GM21619 (cell line): ENCODE measurements at regions not wholly inside any gene's neighbourhood (a gene's known extent, or its start where the extent isn't known, plus 50 kb on each side); places are given as distances from the start of the nearest gene placed in this dataset.
"Not testable (repeated sequence)": the region's sequence is repeated elsewhere in the genome, so short reads cannot be mapped to it uniquely, and the experiment has no call there.

Experiments used
- ATAC-seq: cut with Tn5 transposase; IDR thresholded peaks from one replicate; pipeline ENCODE4 v1.9.1; 2021; ENCODE audit not compliant: unreplicated experiment

DNA sequence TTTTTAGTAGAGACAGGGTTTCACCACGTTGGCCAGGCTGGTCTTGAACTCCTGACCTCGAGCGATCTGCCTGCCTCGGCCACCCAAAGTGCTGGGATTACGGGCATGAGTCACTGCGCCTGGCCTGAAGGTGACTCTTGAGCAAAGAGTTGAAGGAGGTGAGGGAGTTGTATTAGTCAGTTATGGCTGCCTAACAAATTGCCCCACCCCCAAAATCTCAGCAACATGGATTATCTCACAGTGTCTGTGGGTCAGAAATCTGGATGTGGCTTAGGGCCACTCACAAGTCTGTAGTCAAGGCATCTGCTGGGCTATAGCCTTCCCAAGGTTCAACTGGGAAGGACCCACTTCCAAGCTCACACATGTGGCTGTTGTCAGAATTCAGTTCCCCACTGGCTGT is 52.8 kb upstream of the ADGRE5 start:
- no peak for ATAC-seq

DNA sequence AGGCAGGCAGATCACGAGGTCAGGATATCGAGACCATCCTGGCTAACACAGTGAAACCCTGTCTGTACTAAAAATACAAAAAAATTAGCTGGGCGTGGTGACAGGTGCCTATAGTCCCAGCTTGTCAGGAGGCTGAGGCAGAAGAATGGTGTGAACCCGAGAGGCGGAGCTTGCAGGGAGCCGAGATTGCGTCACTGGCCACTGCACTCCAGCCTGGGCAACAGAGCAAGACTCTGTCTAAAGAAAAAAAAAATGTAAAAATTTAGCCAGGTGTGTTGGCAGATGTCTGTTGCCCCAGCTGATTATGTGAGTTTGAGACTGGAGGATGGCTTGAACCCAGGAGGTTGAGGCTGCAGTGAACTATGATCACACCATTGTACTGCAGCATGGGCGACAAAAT is 54.2 kb upstream of the ADGRE5 start:
- ATAC-seq, result not testable (repeated sequence)

DNA sequence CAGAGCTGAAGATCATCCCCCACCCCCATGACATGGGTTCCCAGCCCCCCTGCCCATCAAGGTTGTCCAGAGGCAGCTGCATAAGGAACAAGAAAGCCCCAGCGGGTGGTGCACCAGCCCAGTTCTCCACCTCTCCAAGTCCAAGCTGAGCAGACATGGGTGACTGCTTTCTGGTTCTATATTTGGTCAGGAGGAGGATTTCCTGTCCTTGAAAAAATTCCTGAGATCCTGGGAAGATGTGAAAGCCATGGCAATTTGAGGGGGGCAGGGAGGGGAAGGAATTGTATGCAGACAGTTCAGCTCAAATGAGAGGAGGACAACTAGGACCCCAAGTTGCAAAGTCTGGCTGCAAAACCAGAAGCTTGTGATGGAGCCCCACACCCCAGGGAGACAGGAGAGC is 55.4 kb upstream of the ADGRE5 start:
- ATAC-seq, result no peak

DNA sequence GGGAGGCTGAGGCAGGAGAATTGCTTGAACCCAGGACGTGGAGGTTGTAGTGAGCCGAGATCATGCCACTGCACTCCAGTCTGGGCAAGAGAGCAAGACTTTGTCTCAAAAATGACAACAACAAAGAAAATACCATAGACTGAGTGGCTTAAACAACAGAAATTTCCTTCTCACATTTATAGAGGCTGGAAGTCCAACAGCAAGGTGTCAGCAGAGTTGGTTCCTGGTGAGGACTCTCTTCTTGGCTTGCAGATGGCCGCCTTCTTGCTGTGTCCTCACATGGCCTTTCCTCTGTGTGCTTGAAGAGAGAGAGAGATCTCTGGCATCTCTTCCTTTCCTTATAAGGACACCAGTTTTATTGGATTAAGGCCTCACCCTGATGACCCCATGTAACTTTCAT is 56.1 kb upstream of the ADGRE5 start:
- no peak for ATAC-seq

DNA sequence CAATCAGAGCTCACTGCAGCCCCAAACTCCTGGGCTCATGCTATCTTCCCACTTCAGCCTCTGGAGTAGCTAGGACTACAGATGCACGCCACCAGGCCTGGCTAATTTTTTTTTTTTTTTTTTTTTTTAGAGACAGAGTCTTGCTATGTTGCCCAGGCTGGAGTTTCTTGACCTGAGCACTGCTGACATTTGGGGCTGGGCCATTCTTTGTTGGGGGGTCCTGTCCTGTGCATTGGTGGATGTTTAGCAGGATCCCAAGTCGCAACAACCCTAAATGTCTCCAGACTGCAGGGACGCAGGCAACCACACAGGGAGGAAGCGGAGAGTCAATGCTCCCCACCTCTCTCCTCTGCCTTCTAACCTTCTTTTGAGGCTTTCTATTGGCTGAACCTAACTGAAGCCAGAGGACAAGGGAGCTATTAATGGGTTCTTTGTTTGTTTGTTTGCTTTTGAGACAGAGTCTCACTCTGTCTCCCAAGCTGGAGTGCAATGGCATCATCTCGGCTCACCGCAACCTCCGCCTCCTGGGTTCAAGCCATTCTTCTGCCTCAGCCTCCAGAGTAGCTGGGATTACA is 58.3 kb upstream of the ADGRE5 start:
- ATAC-seq, result no peak

DNA sequence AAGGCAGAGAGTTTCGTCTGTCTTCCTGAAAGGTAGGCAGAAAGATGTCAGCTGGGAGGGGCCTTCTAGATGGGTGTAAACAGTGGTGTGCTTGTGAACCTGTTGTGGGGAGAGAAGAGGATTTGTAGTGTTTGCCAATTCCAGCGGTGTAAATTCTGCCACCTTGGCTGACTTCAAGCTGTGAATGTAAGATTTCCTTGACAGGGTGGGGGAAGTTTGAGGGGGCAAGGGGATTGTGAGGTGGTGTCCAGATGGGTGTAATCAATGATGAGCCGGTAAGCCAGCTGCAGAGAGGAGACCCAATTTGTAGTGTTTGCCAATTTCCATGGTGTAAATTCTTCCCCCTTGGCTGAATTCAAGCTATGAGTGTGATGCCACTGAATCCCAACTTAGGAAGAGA is 61.0 kb upstream of the ADGRE5 start:
- ATAC-seq, result no peak

DNA sequence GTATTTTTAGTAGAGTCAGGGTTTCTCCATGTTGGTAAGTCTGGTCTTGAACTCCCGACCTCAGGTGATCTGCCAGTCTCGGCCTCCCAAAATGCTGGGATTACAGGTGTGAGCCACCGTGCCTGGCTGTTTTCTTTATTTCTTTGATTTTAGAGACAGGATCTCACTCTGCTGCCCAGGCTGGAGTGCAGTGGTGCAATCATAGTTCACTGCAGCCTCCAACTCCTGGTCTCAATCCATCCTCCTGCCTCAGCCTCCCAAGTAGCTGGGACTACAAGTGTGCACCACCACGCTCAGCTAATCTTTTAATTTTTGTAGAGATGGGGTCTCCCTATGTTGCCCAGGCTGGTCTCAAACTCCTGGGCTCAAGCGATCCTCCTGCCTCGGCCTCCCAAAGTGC is 61.5 kb upstream of the ADGRE5 start:
- not testable (repeated sequence) for ATAC-seq

DNA sequence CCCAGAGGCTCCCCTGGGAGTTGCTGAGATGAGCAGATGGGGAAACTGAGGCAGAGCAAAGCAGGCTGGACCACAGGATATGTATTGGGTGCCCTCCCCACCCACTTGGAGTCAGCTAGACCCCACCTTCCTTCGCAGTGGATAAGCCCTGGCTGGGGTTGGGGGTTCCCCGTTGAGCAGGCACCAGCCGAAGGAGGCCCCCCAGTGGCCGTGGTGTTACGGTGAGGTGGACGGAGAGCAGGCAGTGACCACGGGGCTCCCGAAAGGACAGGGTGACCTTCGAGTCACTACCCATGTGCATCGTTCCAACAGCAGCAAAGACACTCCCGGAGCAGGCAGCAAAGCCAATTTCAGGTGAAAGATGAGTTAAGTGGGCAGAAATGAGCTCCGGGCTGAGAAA is 62.4 kb upstream of the ADGRE5 start:
- ATAC-seq, result no peak

DNA sequence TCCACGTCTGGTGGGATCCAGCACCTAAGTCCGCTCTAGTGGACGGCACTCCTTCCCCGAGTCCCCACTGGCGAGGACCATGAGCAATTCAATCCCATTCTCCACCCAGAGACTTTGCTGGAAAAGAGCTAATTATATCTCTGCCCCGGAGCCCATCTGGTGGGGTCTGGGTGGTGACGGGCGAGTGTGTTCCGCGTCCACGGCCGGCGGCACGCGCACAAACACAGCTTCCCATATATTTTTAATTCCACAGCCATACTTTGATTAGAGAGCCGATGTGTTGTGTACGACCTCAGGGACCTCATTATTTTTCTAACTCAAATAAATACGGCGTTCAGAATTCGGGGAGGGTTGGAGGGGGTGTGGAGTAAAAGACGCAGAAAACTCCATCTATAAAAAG is 64.1 kb upstream of the ADGRE5 start:
- no peak for ATAC-seq

DNA sequence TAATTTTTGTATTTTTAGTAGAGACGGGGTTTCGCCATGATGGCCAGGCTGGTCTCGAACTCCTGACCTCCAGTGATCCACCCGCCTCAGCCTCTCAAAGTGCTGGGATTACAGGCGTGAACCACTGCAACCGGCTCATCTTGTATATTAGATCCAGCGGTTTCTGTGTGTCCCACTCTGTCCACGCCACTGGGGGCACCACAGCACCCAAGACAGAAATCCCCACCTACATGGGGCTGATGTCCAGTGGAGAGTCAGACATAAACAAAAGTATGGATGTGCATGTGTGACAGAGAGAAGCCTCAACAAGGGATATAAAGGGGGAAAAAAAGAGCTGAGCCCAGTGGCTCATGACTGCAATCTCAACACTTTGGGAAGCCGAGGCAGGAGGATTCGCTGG is 65.8 kb upstream of the ADGRE5 start:
- ATAC-seq, result no peak

DNA sequence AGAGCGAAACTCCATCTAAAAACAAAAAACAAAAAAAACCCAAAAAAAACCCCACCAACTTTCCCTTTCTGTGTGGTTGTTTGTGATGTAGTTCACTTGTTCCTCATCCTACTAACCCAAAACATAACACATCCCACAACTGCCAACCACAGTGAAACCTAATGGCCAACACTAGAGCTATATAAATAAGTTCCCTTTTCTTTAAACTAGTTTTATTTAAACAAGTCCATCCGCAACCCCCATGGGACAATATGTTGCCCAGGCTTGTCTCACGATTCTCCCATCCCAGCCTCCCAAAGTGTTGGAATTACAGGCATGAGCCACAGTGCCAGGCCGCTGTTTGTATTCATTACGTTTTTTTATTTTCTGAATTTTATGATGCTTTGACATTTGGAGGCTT is 71.2 kb upstream of the ADGRE5 start:
- ATAC-seq, result no peak

DNA sequence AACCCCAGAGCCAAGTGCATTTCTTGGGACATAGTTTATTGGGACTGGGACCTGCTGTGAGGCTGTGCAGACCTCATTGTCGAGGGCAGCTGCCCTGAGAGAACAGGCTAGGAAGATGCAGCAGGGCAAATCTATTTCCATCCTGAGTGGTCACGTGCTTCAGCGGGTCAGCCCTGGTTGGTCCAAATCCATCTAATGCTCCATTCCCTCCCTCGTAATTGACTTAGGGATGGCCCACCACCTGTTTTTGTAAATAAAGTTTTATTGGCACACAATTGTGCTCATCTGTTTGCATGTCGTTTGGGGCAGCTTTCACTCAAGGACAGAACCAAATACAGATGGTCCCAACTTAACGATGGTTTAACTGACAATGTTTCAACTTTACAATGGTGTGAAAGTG is 75.5 kb upstream of the ADGRE5 start:
- no peak for ATAC-seq

DNA sequence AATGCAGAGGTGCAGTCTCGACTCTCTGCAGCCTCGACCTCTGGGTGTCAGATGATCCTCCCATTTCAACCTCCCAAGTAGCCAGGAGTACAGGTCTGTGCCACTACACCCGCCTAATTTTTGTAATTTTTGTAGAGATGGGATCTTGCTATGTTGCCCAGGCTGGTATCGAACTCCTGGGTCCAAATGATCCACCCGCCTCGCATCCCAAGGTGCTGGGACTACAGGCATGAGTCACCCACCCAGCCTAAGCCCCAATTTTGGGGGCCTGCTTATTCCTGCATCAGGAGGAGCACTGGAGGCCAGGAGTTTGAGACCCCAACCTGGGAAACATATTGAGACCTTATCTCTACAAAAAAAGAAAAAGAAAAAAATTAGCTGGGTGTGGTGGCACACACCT is 80.1 kb upstream of the ADGRE5 start:
- ATAC-seq, result no peak

DNA sequence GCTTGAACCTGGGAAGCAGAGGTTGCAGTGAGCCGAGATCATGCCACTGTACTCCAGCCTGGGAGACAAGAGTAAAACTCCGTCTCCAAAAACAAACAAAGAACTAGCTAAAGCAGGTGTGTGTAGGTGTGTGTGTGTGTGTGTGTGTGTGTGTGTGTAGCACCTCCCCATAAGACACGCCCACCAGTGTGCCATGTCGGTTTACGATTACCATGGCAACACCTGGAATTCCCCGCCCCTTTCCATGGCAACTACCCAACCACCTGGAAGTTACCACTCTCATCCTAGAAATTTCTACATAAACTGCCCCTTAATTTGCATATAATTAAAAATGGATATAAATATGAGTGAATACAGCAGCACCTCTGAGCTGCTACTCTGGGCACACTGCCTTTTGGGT is 80.9 kb upstream of the ADGRE5 start:
- ATAC-seq, result no peak

DNA sequence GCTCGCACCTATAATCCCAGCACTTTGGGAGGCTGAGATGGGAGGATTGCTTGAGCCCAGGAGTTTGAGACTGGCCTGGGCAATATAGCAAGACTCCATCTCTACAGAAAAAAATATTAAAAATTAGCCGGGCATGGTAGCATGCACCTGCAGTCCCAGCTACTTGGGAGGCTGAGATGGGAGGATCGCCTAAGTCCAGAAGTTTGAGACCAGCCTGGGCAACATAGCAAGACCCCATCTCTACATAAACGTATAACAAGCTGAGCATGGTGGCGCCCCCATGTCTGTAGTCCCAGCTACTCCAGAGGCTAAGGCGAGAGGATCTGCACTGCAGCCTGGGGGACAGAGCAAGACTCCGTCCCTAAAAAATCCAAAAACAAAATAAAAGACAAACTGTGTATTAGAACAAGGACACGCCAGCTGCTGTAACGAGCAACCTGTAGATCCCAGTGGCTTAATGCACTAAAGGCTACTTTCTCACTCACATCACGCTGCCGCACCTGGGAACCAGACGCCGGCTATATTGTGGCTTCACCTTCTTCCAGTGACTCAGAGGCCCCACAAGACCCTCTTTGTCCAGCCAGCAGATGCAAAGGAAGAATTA is 81.9 kb upstream of the ADGRE5 start:
- not testable (repeated sequence) for ATAC-seq

DNA sequence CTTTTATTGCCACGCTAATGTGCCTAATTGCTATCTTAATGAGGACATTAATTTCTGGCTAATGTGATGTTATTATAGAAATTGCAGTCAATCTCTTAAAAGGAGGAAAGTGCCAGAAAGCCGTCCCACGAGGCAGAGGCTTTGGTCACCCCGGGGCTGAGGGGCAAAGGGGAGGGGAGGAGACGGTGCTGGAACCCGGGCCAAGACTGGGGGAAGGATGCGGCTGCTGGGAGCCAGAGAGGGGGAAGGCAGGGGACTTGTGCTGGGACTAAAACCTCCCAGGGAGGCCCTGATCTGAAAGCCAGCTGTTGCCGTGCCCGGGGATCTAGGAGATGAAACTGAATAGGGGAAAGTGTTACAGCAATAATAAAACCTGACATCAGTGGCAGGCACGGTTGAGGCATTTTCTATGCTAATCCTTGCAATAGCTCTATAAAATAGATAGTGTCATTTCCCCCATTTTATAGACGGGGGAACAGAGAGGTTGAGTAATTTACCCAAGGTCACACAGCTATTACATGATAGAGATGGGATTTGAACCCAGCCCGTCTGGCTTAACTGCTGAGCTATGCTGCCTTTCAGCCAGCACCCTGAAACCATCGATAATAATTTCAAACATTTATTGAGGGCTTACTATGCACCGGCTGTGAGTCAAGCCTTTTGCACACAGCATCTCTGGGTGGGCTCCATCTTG is 83.2 kb upstream of the ADGRE5 start:
- not testable (repeated sequence) for ATAC-seq

DNA sequence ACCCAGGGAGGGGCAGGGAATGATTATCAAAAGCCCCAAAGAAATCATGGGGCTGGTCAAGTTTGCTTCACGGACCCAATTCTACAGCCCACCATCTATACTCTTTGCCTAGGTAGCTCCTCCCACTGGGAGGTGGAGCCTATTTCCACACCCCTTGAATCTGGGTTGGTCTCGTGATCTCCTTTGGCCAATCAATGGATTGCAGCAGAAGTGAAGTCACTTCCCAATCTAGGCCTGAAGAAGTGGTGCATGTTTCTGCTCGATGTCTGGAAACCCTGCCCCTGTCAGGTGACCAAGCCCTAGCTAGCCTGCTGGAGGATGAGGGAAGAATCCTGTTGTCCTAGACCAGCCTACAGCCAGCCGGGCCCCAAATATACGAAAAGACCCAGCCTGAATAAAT is 86.3 kb upstream of the ADGRE5 start:
- not testable (repeated sequence) for ATAC-seq

DNA sequence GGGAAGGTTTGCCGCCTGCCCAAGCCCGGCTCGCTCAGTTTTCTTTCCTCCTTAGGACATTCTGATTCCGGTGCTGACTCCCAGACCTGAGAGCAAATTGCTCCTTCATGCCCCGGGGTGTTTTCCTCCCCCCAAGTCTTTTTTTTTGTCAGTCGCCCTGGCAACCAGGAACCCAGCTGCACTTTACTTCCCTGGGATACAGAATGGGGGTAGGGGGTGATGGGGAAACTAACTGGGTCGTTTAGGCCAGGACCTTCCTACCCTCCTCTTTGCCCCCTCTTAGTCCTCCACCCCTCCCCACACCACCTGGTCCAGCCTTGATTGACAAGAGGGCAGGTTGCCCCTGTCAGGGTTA is 87.5 kb upstream of the ADGRE5 start:
- ATAC-seq, result not testable (repeated sequence)

DNA sequence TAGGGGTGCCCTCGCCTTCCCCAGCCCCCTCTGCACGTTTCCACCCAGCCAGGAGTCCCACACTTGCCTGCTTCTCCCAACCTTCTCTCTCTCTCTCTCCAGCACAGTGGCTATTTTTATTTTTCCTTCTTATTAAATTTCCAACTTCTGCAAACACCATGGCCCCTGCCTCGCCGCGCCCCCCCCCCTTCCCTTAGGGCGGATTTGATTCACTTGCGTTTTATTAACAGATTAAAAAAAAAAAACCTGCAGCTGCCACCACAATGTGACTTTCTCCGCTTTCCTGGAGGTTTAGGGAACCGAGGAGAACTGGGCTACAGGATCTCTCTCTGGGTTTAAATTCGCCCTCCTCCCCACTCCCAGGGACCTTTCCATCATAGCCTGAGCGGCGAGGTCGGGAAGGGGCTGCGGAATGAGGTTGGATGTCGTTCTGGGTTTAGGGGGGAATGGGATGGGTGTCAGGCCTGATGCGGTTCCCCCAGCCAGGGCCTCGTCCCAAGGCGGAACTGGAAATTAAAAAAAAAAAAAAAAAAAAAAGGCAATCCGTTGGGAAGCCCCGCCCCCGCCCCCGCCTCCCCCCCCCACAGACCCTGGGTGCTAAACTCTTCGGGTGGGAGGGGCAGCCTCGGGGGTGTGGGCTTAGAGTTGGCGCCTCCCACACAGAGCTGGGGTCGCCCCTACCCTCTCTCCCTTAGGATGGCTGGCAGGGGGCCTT is 87.3 kb upstream of the ADGRL1 start:
- ATAC-seq, result not testable (repeated sequence)

DNA sequence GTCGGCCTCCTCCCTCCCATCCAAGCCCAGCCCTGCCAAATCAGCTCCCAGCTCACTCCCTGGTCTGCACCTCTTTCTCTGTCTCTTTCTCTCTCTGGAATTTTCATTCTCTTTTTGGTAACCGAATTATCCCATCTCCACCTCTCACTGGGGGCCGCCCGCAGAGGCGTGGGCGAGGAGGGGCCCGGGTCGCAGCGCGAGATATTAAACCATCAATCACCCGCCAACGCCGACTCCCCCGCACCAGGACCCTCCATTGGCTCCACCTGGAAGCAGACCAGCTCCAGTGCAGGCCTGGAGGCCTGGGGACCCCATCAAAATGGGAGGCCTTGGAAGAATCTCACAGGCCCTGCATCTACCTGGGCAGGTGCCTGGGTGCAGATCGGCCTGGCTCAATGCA is 83.8 kb upstream of the ADGRL1 start:
- not testable (repeated sequence) for ATAC-seq

DNA sequence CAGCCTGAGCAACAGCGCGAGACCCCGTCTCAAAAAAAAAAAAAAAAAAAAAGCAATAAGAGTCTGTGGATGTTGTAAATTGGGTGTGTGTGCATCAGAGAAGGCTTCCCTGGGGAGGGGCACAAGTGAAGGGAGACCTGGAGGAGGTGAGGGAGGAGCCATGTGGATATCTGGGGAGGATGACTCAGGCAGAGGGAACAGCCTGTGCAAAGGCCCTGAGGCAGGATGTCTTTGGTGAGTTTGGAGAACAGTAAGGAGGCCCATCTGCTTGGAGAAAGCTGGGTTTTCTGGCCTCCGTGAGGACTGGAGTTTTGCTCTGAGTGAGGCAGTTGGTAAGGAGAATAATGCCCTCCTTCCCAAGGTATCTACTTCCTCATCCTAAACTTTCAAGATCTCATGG is 81.9 kb upstream of the ADGRL1 start:
- not testable (repeated sequence) for ATAC-seq

DNA sequence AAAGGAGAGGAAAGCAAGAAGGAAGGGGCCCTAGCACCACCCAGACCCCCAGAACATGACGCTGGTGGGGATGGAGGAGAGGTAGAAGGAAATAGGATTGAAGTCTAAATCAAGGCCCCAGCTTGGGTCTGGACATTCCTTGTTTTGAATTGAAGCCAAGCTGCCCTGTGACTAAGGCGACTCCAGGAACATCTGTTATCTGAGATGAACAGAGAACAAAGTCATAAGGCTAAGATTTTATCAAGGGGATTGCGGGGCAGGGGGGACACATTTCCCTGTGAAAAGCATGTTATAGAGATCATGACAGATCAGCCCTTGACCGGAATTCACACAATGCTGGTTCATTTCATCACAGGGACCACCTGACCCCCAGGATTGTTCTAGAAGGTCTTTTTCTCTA is 80.6 kb upstream of the ADGRL1 start:
- not testable (repeated sequence) for ATAC-seq
